ENCODE measurements at regions not wholly inside any gene's neighbourhood (a gene's known extent, or its start where the extent isn't known, plus 50 kb on each side); places are given as distances from the start of the nearest gene placed in this dataset.

- TF ChIP-seq CTCF (IDR thresholded peaks at IDR 0.05), result no peak
- no peak for TF ChIP-seq ZFX (IDR thresholded peaks at IDR 0.05; ENCODE audit: borderline replicate concordance)
Observed at GRCh38 chr11:92781151-92781550, 188.3 kb upstream of the MTNR1B start.
